Erythroblast (primary cell): ENCODE measurements at regions not wholly inside any gene's neighbourhood (a gene's known extent, or its start where the extent isn't known, plus 50 kb on each side); places are given as distances from the start of the nearest gene placed in this dataset.
A peak's percentile ranks its signal among the peaks of the same experiment; 100 is the strongest.
"Not testable (repeated sequence)": the region's sequence is repeated elsewhere in the genome, so short reads cannot be mapped to it uniquely, and the experiment has no call there.

ENCODE experiments used
- DNase-seq, 2 experiments: peaks; one replicate each; lab custom pipeline; 2025; lab: John Stamatoyannopoulos, UW

GRCh38 chr7:150101282-150101681 lies 221.9 kb upstream of the LRRC61 start:
- DNase-seq = not testable (repeated sequence)

- DNase-seq = not testable (repeated sequence)
These were observed 215.9 kb upstream of the LRRC61 start for GRCh38 chr7:150107283-150107682.

DNA sequence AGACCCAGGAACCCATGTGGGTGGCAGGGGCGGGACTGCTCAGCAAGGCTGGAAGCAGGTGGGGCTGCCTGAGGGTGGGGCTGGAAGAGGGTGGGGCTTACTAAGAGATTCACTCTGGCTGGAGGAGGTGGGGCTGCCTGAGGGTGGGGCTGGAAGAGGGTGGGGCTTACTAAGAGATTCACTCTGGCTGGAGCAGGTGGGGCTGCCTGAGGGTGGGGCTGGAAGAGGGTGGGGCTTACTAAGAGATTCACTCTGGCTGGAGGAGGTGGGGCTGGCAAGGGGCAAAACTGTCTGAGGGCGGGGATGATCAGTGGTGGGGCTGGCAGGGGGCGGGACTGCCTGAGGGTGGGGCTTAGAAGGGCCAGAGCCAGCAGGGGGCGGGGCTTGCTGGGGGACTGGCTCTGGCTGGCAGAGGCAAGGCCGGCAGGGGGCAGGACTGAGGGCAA lies 212.8 kb upstream of the LRRC61 start:
- DNase-seq = peak; percentile 30 to 39

DNA sequence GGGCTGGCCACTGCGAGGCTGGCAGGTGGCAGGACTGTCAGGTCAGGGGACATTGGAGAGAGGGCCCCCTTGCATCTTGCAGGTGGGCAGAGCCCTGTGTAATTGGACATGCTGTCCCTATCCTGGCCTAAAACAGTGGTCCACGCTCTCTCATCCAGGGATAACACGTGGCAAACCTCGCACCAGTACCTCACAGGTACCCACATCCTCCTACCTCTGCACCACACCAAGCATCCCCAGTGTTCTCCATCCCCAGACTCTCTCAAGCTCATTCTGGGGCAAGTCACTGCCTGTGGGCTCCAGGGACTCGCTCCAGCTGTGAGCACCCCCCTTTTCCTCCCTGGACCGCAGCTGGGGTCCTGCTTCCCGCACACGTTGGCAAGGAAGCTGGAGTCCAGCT lies 212.3 kb upstream of the LRRC61 start:
- not testable (repeated sequence) for DNase-seq

DNA sequence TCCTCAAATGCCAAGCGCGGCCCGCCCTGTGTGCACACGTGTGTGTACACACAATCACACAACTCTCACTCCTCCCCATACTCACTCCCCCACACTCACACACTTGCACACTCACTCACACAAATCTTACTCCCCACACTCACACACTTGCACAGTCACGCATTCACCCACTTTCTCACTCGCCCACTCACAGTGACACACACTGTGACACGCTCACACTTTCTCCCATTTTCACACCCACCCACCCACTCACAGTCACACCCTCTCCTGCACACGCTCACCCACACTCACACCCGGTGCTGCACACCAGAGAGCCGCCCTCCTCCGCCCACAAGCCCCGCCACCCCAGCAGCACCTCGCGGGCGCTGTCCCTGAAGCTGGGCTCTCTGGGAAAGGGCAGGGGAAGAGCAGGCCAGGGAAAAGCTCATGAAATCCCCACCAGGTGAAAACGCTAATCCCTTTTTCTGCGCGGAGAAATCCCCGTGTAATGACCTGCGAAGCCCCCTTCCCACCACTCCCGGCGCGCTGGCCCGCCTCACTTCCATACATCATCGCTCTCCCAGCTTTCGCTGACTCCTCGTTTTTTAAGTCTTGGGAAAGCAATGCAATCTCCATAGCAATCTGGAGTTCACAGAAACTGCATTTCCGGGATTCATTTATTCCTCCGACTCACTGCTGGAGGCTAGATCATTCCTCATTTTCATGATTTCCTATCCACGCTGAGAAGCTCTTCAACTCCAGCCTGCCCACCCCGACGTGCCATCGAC lies 211.6 kb upstream of the LRRC61 start:
- not testable (repeated sequence) for DNase-seq

DNA sequence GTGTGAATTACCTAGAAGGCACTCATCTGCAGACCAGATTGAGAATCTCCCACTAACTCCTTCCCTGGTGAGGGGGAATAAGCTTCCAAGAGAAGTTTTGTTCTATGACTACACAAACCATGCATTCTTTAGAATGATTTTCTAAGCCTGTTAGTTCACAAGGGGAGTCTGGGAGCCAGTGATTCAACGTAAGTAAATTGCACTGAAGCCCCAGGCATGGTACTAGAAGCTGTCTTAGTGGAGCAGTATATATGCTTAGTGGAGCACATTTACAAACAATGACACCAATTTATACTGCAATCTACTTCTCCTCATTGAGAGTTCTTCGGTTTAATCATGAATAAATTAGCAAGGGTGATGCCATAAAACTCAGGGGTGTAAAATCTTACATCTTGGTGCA lies 209.9 kb upstream of the LRRC61 start:
- not testable (repeated sequence) for DNase-seq

DNA sequence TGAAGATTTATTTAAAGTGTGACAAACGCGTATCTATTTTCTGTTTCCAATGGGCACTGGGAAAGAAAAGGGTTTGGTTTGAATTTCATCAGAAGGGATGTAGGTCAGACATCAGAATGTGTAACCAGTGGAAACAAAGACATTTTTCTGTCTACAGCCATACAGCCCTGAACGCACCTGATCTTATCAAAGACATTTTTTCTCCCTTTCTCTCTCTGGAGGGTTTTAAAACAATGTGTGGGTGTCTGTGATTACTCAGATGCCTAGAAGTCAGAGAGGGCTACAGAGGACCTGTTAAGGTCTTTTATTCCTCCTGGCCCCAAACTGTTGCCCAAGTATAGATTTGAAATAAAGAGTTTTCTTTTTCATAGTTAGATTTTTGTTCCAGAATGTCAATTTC lies 208.6 kb upstream of the LRRC61 start:
- not testable (repeated sequence) for DNase-seq

- not testable (repeated sequence) for DNase-seq
These were observed 203.2 kb upstream of the LRRC61 start for GRCh38 chr7:150119966-150120365.

- DNase-seq = not testable (repeated sequence)
These were observed 197.3 kb upstream of the LRRC61 start for GRCh38 chr7:150125831-150126230.

- not testable (repeated sequence) for DNase-seq
These were observed 188.7 kb upstream of the LRRC61 start for GRCh38 chr7:150134451-150134850.

DNA sequence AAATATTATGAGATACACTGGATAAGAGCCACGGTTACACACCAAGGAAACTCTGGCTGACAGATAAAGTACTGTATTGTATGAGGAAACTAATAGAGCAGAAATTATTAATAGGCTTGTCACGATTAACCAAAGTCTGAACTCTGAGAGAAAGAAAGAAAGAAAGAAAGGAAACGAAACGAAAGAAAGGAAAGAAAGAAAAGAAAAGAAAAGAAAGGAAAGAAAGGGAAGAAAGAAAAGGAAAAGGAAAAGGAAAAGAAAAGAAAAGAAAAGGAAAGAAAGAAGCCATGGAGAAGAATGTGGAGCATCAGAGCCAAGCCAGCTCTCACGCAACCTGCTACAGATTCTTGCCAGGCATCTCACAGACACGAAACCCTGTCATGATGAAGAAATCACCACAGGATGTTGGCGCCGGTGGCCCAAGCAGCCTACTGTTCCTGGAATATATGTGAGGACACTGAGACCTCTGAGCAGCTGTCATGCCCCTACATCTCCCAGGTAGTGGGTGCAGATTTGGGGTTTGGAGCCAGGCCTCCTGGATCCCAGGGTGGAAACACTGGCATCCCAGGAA lies 187.4 kb upstream of the LRRC61 start:
- DNase-seq = not testable (repeated sequence)

DNA sequence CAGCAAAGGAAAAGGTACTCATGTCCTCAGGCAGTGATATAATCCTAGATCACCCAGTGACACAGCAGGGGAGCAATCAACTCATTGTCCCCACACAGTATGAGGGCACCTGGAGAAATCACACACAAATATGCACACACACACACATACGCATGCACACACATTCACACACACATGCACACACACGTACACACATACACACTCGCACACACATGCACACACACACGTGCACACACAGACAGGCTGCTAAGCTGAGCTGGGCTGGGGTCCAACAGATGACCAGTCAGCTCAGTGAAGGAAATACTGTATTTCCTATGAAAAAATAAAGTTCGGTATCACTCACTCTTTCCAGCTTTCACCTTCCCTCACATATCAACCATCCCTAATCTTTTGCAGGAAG lies 183.3 kb upstream of the LRRC61 start:
- DNase-seq = not testable (repeated sequence)

DNA sequence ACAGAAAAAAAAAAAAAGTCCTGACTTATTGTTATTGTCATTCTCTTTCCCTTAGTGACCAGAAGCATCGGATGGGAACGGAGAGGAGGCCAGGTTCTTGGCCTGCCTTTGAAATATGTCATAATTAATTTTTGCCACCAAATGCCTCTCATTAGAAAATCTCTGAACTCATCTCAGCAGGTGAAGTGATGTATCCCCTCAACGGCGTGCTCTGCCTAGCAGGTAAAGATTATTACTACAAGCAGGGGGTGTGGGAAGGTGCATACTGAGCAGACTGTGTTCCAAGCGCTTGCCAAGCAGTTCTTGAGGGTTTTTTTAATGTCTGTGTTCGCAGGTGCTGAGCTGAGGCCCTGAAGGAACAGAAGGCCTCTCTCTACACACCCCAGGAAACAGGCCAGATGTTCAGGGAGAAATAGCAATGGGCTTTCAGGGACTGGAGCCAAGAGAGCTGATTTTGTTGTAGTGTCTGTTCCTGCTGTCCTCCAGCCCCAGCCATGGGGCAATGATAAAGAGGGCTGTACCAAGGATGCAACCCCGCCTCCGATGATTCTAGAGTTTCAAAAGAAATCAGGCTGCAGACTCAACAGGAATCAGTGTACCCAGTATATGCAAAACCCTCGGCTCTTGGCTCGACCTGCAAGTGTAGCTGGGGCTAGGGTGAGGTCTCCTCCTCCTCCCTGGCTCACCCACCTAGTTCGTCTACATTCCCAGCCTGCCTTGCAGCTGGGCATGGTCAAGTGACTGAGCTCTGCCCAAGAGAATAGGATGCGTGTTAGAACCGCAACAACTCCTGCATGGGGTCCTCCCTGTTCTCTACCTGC lies 181.4 kb upstream of the LRRC61 start:
- not testable (repeated sequence) for DNase-seq

GRCh38 chr7:150146124-150146523 lies 177.0 kb upstream of the LRRC61 start:
- DNase-seq = not testable (repeated sequence)

- not testable (repeated sequence) for DNase-seq
These were observed 175.6 kb upstream of the LRRC61 start for GRCh38 chr7:150147524-150147923.

DNA sequence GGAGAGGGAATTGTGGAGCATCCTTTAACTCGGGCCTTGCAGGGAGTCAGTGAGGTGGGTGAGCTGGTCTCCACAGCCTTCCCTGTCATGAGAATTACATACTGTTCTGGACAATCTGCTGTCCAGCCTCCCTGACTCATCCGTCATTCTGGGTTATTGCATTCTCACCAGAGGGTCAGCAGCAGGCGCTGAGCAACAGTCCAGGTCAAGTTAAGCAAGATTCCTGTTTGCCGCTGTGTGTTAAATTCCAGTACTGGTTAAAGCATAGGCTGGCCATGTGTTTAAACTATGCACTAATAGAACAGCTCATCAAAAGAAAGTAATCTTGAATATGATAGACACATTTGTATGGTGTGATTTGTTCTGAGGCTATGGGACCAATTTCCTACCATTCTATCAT lies 167.1 kb upstream of the LRRC61 start:
- not testable (repeated sequence) for DNase-seq

DNA sequence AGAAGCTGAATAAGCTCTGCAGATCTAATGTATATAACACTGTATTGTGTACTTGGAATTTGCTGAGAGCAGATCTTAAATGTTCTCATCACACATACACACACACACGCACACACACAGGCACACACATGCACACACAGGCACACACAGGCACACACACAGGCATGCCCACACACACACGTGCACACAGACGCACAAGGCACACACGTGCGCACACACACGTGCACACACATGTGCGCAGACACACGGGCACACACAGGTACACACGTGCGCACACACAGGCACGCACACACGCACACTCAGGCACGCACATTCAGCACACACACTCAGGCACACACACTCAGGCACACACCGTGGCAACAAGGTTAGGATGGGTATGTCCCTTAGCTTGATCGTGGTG lies 164.5 kb upstream of the LRRC61 start:
- DNase-seq = not testable (repeated sequence)

- DNase-seq = not testable (repeated sequence)
These were observed 153.6 kb upstream of the LRRC61 start for GRCh38 chr7:150169515-150169914.

DNA sequence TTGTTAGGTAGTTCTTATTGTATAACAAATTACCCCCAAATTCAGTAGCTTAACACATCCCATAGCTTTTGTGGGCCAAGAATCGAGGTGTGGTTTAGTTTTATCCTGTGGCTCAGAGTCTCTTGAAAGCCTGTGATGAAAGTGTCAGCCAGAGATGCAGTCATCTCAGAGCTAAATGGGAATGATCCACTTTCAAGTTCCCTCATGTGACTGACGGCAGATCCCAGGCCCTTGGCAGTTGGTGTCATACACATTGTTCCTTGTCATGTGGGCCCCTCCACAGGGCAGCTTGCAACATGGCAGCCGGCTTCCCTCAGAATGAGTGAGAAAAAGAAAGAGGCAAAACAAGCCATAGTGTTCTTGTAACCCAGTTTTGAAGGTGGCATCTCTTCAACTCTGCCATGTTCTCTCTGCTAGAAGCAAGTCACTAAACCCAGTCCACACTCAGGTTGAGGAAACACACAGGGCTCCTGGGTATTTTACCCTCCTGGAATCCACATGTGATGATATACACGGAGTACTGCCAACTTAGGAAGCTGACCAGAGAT lies 153.1 kb upstream of the LRRC61 start:
- DNase-seq = not testable (repeated sequence)

DNA sequence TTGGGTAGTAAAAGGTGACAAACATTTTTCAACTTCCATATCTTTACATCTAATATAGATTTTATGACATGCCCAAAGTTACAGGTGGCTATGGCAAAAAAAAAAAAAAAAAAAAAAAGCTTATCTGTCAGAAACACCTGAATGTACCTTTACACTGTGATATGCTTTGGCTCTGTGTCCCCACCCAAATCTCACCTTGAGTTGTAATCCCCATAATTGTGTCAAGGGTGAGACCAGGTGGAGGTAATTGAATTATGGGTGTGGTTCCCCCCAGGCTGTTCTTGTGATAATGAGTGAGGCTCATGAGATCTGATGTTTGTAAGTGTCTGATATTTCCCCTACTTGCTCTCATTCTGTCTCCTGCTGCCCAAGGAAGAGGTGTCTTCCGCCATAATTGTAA lies 139.6 kb upstream of the LRRC61 start:
- not testable (repeated sequence) for DNase-seq

DNA sequence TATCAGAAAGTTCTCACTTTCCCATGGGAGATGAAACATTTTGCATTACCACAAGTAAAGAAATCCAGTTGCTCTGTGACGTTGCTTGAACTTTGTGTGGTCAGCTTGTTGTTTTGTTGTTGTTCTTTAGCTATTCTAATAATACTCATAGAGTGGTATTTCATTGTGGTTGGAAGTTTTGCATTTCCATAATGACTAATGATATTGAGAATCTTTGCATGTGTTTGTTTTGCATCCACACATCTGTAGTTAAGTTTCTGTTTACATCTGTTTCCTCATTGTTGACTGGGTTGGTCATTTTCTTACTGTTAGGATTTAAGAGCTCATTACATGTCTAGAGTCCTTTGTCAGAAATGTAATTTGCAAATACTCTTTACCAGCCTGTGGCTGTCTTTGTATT lies 133.2 kb upstream of the LRRC61 start:
- DNase-seq = not testable (repeated sequence)

DNA sequence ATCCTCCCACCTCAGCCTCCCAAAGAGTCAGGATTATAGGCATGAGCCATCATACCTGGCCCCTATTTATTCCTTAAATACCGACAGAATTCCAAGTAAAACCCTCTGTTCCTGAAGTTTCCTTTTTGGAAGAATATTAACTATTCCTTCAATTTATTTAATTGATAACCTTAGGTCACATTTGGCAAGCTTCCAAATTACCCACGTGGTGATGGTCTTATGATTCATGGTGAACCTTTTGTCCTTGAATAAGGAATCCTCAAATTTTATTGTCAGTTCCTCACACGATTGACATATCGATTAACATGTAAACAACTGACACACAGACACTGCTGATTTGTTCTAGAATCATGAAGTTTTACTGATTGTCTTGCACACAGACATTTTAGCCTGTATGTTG lies 130.6 kb upstream of the LRRC61 start:
- DNase-seq = not testable (repeated sequence)
